Breast epithelium (tissue), 4 donors: ENCODE measurements at regions not wholly inside any gene's neighbourhood (a gene's known extent, or its start where the extent isn't known, plus 50 kb on each side); places are given as distances from the start of the nearest gene placed in this dataset.
A peak's percentile ranks its signal among the peaks of the same experiment; 100 is the strongest.

Source experiments
- DNase-seq, 2 donors: peaks; one replicate each; pipeline ENCODE4 v3.0.0-alpha.2; 2019; ENCODE audit warnings: low spot score in 2 of 2
- H3K27ac ChIP-seq, 2 donors: fragments of 200-600 bp; sonication (generic) in 1 of 2; one replicate each; pipeline ENCODE4 v1.5.1; 2016 to 2019; ENCODE audit warnings: mild to moderate bottlenecking in 1 of 2
- H3K27me3 ChIP-seq, 2 donors: fragments of 200-600 bp; sonication (generic) in 1 of 2; one replicate each; pipeline versions ENCODE4 v1.5.1 to v1.6.0; 2017 to 2019; ENCODE audit warnings: control low read depth in 1 of 2, mild to moderate bottlenecking in 1 of 2
- H3K36me3 ChIP-seq: fragments of 200-600 bp; one replicate; pipeline ENCODE4 v1.5.1; 2019
- H3K4me1 ChIP-seq, 2 donors: fragments of 200-600 bp; sonication (generic); one replicate each; pipeline ENCODE4 v1.5.1; 2016 to 2019; ENCODE audit warnings: control low read depth in 1 of 2
- H3K4me3 ChIP-seq, 3 donors: fragments of 200-600 bp; sonication (generic); 1 replicate in 2 of 3; 2 replicates in 1 of 3; pipeline ENCODE4 v1.5.1; 2016 to 2019; ENCODE audit warnings: mild to moderate bottlenecking in 3 of 3, moderate library complexity in 2 of 3
- H3K9me3 ChIP-seq, 2 donors: fragments of 200-600 bp; sonication (generic) in 1 of 2; one replicate each; pipeline ENCODE4 v1.5.1; 2016 to 2019; ENCODE audit warnings: control low read depth in 1 of 2
- POLR2A ChIP-seq: fragments of 450-650 bp; IDR thresholded peaks from one replicate; pipeline ENCODE4 v1.6.1; 2016; ENCODE audit warnings: antibody characterized with exemption, mild to moderate bottlenecking, moderate library complexity
- POLR2AphosphoS5 ChIP-seq, 3 donors: sonication (generic); formaldehyde crosslinking; IDR thresholded peaks; one replicate each; pipeline ENCODE4 v1.6.1; 2017; ENCODE audit warnings: antibody characterized with exemption in 3 of 3
- intact Hi-C: fragments of 100-400 bp; cut with DNase I; formaldehyde crosslinking; loops from one replicate; pipeline ENCODE4 v1.15.1; 2023; ENCODE audit warnings: low total_unique reads
- TF ChIP-seq, protein P1 (sequence below), 3 donors: fragments of 450-650 bp; IDR thresholded peaks; one replicate each; pipeline ENCODE4 v1.5.1; 2016 to 2017; ENCODE audit warnings: antibody characterized with exemption in 3 of 3, mild to moderate bottlenecking in 3 of 3, moderate library complexity in 3 of 3

DNA sequence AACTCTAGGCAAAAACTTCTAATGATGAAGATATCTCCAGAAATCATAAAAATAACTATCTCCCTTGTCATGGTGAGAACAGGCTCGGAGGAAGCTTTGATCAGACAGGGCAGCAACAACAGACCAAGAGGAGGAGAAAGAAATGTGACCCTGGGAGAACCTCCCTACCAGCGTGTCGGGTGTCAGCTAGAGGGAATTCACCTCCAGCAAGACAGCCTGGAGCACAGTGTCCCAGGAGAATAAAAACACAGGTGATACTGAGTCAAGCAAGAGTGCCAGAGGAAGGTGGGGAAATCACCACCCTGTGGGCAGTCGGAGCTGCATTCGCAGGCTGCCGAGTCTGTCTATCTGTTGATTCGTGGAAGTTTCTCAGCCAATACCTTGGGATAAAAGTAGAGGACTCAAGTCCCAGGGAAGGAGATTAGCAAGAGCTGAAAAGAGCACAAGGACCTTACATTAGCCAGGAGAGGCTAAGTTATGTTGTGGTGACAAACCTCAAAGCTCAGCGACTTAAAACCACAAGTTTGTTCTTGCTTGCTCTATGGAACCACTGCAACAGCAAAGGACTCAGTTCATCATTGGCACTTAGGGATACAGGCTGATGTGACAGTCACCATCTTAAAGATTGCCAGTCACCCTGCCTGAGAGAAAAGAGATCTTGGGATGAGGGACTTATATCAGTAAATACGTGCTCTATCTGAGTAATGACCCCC is 598.3 kb downstream of the CCDC171 start:
- DNase-seq: no peak
- Histone ChIP-seq H3K9me3 (no peaks in the 10 kb centered on the region), H3K36me3 (no peaks in the 10 kb centered on the region), H3K27ac (no peak overlapping the region), H3K4me3 (no peak overlapping the region), H3K4me1 (no peaks in the 10 kb centered on the region), H3K27me3 (no peaks in the 10 kb centered on the region)
- intact Hi-C loops: no loop called here
- TF ChIP-seq, protein P1, sequence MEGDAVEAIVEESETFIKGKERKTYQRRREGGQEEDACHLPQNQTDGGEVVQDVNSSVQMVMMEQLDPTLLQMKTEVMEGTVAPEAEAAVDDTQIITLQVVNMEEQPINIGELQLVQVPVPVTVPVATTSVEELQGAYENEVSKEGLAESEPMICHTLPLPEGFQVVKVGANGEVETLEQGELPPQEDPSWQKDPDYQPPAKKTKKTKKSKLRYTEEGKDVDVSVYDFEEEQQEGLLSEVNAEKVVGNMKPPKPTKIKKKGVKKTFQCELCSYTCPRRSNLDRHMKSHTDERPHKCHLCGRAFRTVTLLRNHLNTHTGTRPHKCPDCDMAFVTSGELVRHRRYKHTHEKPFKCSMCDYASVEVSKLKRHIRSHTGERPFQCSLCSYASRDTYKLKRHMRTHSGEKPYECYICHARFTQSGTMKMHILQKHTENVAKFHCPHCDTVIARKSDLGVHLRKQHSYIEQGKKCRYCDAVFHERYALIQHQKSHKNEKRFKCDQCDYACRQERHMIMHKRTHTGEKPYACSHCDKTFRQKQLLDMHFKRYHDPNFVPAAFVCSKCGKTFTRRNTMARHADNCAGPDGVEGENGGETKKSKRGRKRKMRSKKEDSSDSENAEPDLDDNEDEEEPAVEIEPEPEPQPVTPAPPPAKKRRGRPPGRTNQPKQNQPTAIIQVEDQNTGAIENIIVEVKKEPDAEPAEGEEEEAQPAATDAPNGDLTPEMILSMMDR (IDR thresholded peaks at IDR 0.05): no peak
- TF ChIP-seq POLR2A (no peak), POLR2AphosphoS5 (IDR thresholded peaks at IDR 0.05) (no peak)

DNA sequence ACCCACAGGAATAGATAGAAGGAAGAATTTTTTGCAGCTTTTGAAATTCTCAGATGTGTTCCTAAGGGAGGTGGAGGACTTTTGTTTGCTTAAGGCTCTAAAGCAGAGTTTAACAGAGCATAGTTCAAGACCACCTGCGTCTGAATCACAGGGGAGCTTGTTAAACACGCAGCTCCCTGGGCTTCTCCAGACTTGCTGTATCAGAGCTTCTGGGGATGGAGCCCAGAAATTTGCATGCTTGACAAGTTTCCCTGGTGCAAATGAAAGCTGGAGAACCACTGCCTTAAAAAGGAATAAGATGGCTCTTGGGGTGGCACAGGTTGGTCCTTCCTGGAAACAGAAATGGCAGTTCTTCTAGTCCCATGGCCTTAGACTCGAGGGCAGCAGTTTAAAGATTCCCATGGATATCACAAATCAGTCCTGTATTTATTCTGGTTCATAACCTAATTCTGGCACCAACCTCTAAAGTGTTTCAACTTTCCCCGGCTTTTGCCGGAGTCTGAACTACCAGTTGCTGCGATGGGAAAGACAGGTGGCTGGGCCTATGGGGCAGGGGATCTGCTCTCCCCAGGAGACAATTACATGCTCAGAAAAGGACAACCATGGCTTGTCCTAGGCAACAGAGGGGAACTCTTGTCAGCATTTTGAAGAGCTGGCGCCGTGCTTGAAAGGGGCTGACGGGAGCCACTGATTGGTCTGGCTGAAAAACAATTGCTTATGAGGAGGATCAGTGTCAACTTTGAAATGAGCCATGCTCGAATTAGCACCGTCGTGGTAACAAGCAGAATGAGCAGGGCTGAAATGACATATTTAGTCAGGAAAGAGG is 599.6 kb downstream of the CCDC171 start:
- DNase-seq: no peak
- intact Hi-C loops: no loop called here
- no peaks in the 10 kb centered on the region for H3K36me3 ChIP-seq
- H3K9me3 ChIP-seq: no peaks in the 10 kb centered on the region
- no peak overlapping the region for H3K4me3 ChIP-seq
- H3K4me1 ChIP-seq: no peaks in the 10 kb centered on the region
- H3K27ac ChIP-seq: no peak overlapping the region
- H3K27me3 ChIP-seq: no peaks in the 10 kb centered on the region
- TF ChIP-seq POLR2AphosphoS5 (IDR thresholded peaks at IDR 0.05) (no peak), POLR2A (no peak)
- TF ChIP-seq, protein P1 (IDR thresholded peaks at IDR 0.05): no peak

DNA sequence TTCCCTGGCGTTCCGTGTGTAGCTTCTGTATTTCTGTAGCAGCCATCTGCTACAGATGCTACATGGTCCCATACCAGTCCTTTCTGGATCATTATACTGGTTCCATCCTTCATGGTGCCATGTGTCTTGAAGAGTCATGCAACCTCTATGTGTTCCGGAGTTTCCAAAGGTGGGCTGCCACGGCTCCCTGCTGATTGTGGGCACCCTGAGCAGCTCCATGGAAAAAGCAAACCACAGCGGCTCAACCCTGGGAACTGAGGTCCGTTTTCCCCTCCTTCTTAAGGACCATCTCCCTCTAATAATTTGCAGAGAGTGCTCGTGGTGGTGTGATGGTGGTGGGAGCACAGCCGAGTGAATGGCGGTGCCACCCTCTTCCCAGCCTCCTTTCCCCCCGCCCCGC is 600.4 kb downstream of the CCDC171 start:
- intact Hi-C loops: no loop called here
- no peak for DNase-seq
- no peak overlapping the region for H3K27ac ChIP-seq

DNA sequence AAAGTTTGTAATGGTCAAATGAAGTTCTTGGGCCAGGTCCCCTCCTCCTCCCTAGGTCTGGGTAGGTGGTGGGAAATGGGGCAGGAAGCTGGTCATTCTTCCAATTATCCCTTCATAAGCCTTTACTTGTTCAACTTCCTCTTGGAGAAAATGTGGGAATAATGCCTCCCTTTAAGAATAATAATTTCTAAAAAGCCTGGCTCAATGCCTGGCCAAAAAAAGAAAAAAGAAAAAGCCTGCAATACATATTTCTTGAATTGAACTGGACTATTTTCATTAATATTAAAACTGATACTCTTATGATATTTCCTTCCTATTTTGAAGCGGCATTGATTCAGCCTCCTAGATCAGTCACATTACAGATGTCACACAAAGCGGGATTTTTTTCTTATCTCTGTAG is 600.9 kb downstream of the CCDC171 start:
- H3K9me3 ChIP-seq: no peaks in the 10 kb centered on the region
- H3K4me3 ChIP-seq: no peak overlapping the region
- intact Hi-C loops: no loop called here
- DNase-seq: no peak
- H3K27ac ChIP-seq: no peak overlapping the region
- no peaks in the 10 kb centered on the region for H3K36me3 ChIP-seq
- no peaks in the 10 kb centered on the region for H3K4me1 ChIP-seq
- no peaks in the 10 kb centered on the region for H3K27me3 ChIP-seq
- TF ChIP-seq, protein P1 (IDR thresholded peaks at IDR 0.05): no peak
- TF ChIP-seq POLR2AphosphoS5 (IDR thresholded peaks at IDR 0.05): no peak
- no peak for TF ChIP-seq POLR2A

More for the DNA sequence above, 600.4 kb downstream of the CCDC171 start:
- TF ChIP-seq, protein P1 (IDR thresholded peaks at IDR 0.05): no peak
- no peak for TF ChIP-seq POLR2AphosphoS5 (IDR thresholded peaks at IDR 0.05)
- TF ChIP-seq POLR2A: no peak
- Histone ChIP-seq H3K36me3 (no peaks in the 10 kb centered on the region), H3K4me3 (no peak overlapping the region), H3K9me3 (no peaks in the 10 kb centered on the region), H3K27me3 (no peaks in the 10 kb centered on the region), H3K4me1 (no peaks in the 10 kb centered on the region)

DNA sequence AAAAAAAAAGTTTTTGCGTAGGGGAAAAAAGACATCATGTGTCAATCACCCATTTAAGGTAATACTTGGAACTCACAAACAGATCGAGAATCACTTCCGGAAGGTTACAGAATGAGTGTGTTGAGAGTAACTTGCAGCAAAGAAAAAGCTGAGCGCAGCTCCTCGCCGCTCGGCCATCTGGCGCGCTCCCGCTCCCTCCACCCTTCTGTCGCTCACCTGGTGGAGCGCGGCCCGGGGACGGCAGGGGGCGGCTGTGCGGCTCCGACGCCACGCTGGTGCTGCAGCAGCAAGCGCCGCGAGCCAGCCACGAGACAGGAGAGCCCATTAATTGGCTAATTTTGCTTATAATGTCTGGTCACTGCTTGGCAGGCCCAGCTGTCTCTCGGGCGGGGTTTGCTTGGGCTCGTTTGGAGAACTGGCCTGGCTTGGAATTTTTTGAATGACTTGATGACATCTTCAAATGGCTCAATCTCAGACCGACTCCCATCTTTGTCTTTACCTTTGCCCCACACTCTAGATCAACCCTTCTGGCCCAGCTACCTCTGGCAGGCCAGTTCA is 601.8 kb downstream of the CCDC171 start:
- intact Hi-C loops: no loop called here
- Histone ChIP-seq H3K9me3 (no peaks in the 10 kb centered on the region), H3K4me1 (no peaks in the 10 kb centered on the region), H3K27ac (no peak overlapping the region), H3K36me3 (no peaks in the 10 kb centered on the region), H3K4me3 (peak overlapping the region in 1 of 3 donors; percentile 49), H3K27me3 (no peaks in the 10 kb centered on the region)
- no peak for DNase-seq
- TF ChIP-seq POLR2AphosphoS5 (IDR thresholded peaks at IDR 0.05): no peak
- TF ChIP-seq, protein P1 (IDR thresholded peaks at IDR 0.05): no peak
- TF ChIP-seq POLR2A: no peak
